ENCODE measurements at regions not wholly inside any gene's neighbourhood (a gene's known extent, or its start where the extent isn't known, plus 50 kb on each side); places are given as distances from the start of the nearest gene placed in this dataset.

DNA sequence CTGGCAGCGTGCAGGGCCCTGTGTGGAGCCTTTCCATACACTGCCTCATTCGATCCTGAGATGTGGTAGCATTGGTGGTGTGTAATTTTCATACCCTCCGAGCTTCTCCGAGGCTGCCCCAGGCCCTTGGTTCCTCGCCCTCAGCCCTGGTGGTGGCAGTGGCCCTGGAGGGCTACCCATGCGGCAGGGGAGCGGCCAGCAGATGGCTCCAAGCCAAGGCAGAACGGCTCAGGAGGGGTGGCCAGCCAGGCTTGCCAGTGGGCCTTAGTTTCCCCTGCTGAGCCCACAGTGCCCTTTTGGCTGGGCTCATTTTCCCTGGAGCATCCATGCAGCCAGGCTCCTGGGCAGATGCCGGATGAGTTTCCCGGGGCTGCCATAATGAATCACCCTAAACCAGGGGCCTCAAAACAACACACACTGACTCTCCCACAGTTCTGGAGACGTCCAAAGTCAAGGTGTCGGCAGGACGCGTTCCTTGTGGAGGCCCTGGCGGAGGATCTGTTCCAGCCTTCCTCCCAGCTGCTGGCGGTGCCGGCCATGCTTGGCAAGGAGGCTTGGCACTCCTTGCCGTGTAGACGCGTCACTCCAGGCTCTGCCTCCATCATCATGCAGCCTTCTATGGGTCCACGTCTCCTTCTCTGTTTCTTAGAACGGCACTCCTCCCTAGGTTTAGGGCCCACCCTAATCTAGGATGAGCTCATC lies 158.8 kb upstream of the GSE1 start:
- TF ChIP-seq EP300 (IDR thresholded peaks at IDR 0.05) (no peak), POLR2AphosphoS5 (IDR thresholded peaks at IDR 0.05) (no peak), POLR2A (IDR thresholded peaks at IDR 0.05) (no peak)
- TF ChIP-seq, protein P1, sequence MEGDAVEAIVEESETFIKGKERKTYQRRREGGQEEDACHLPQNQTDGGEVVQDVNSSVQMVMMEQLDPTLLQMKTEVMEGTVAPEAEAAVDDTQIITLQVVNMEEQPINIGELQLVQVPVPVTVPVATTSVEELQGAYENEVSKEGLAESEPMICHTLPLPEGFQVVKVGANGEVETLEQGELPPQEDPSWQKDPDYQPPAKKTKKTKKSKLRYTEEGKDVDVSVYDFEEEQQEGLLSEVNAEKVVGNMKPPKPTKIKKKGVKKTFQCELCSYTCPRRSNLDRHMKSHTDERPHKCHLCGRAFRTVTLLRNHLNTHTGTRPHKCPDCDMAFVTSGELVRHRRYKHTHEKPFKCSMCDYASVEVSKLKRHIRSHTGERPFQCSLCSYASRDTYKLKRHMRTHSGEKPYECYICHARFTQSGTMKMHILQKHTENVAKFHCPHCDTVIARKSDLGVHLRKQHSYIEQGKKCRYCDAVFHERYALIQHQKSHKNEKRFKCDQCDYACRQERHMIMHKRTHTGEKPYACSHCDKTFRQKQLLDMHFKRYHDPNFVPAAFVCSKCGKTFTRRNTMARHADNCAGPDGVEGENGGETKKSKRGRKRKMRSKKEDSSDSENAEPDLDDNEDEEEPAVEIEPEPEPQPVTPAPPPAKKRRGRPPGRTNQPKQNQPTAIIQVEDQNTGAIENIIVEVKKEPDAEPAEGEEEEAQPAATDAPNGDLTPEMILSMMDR (IDR thresholded peaks at IDR 0.05): no peak
- no peaks in the 10 kb centered on the region for H3K27me3 ChIP-seq
- no peak overlapping the region for H3K27ac ChIP-seq
- no peaks in the 10 kb centered on the region for H3K9me3 ChIP-seq
- intact Hi-C loops (cut with DNase I; ENCODE audit: low total_unique reads): no loop called here
- no peak for DNase-seq
- peaks cover 27 to 42% (median 35%) of the 10 kb centered on the region in 4 donors for H3K4me1 ChIP-seq
- 88 to 92% (median 90%) methylated on average over 18 to 22 of the region's 22 CpGs for WGBS, 5 donors
- H3K36me3 ChIP-seq: no peaks in the 10 kb centered on the region
- no peak overlapping the region for H3K4me3 ChIP-seq

DNA sequence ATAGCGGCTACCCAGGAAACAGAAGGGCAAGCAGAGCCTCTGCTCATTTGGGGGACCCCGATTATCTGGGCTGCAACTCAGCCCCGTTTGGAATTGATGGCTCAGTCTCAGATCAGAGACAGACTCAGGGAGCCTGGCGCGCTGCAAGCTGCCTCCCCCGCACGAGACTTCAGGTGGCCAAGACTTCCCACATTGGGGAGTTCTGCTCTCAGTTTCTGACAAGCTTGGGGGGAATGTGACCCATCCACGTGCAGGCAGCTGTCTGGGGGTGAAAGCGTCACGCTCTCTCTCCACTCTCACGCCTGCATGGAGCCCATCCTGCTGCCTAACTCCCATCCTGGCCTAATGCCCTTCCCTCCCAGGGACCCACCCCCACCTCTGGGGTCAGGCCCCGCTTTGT lies 157.6 kb upstream of the GSE1 start:
- DNase-seq: no peak
- Histone ChIP-seq H3K4me1 (peaks cover 29 to 48% (median 41%) of the 10 kb centered on the region in 4 donors), H3K4me3 (no peak overlapping the region), H3K36me3 (no peaks in the 10 kb centered on the region), H3K27me3 (no peaks in the 10 kb centered on the region), H3K9me3 (no peaks in the 10 kb centered on the region), H3K27ac (no peak overlapping the region)
- intact Hi-C loops (cut with DNase I; ENCODE audit: low total_unique reads): no loop called here
- no peak for TF ChIP-seq POLR2AphosphoS5 (IDR thresholded peaks at IDR 0.05)
- no peak for TF ChIP-seq EP300 (IDR thresholded peaks at IDR 0.05)
- TF ChIP-seq, protein P1 (IDR thresholded peaks at IDR 0.05): no peak
- TF ChIP-seq POLR2A (IDR thresholded peaks at IDR 0.05): no peak
- WGBS, 5 donors: 86 to 93% (median 91%) methylated on average over 9 to 12 of the region's 12 CpGs

DNA sequence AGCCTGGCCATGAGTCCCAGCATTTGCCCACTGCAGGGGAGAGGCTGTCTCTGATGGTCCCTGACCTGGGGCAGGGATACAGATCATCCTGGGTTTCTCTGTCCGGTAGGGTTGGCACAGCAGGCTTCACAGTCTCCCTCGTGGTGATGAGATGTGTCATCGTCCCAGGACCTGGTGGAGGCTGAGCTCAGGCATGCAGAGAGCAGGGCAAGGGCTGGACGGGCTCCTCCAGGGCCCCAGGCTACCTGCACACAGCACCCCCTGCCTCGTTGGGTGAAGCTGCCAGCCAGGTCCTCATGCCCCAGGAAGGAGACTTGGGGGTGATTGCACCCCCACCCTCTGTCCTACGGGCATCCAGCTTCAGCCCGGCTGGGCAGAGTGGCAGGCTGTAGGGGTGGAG lies 155.8 kb upstream of the GSE1 start:
- 83 to 94% (median 87%) methylated on average over 3 to 7 of the region's 7 CpGs for WGBS, 5 donors
- no peak overlapping the region for H3K27ac ChIP-seq
- no peak for TF ChIP-seq POLR2AphosphoS5 (IDR thresholded peaks at IDR 0.05)
- no peak for TF ChIP-seq EP300 (IDR thresholded peaks at IDR 0.05)
- no peak for TF ChIP-seq POLR2A (IDR thresholded peaks at IDR 0.05)
- TF ChIP-seq, protein P1 (IDR thresholded peaks at IDR 0.05): no peak
- peaks cover 46 to 65% (median 55%) of the 10 kb centered on the region in 4 donors for H3K4me1 ChIP-seq
- H3K27me3 ChIP-seq: peaks cover 0 to 12% (median 0%) of the 10 kb centered on the region in 3 donors
- no peak overlapping the region for H3K4me3 ChIP-seq
- H3K36me3 ChIP-seq: no peaks in the 10 kb centered on the region
- no peak for DNase-seq
- no peaks in the 10 kb centered on the region for H3K9me3 ChIP-seq
- intact Hi-C loops (cut with DNase I; ENCODE audit: low total_unique reads): no loop called here

DNA sequence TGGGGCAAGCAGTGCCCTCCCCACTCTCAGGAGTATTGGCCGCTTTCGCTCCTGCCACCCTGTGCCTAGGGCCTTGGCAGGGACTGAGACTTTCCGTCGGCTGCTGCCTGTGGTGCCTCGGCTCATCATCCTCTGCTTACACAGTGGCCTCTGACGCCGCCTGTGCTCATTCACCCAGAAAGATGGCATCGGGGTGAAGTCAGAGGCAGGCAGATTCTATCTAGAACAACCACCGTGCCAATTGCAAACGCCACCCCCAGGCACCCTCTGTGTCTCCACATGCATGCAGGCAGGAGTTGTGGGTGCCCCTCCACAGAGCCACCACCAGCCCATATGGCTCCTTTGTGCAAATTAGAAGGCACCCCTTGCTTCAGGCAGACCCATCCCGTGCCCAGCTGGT lies 154.2 kb upstream of the GSE1 start:
- no peaks in the 10 kb centered on the region for H3K36me3 ChIP-seq
- 38 to 84% (median 43%) methylated on average over 11 of the region's 11 CpGs for WGBS, 5 donors
- intact Hi-C loops (cut with DNase I; ENCODE audit: low total_unique reads): no loop called here
- TF ChIP-seq POLR2AphosphoS5 (IDR thresholded peaks at IDR 0.05) (no peak), EP300 (IDR thresholded peaks at IDR 0.05) (no peak), POLR2A (IDR thresholded peaks at IDR 0.05) (no peak)
- TF ChIP-seq, protein P1 (IDR thresholded peaks at IDR 0.05): no peak
- H3K4me3 ChIP-seq: no peak overlapping the region
- peak in 1 of 2 donors; percentile 77 for DNase-seq
- H3K4me1 ChIP-seq: peaks cover 42 to 62% (median 55%) of the 10 kb centered on the region in 4 donors
- H3K27me3 ChIP-seq: peaks cover 0 to 26% (median 9%) of the 10 kb centered on the region in 3 donors
- no peaks in the 10 kb centered on the region for H3K9me3 ChIP-seq
- H3K27ac ChIP-seq: peak overlapping the region in 4 of 5 donors; percentile 58 to 82 (median 71)
